ENCODE measurements at regions not wholly inside any gene's neighbourhood (a gene's known extent, or its start where the extent isn't known, plus 50 kb on each side); places are given as distances from the start of the nearest gene placed in this dataset.

DNA sequence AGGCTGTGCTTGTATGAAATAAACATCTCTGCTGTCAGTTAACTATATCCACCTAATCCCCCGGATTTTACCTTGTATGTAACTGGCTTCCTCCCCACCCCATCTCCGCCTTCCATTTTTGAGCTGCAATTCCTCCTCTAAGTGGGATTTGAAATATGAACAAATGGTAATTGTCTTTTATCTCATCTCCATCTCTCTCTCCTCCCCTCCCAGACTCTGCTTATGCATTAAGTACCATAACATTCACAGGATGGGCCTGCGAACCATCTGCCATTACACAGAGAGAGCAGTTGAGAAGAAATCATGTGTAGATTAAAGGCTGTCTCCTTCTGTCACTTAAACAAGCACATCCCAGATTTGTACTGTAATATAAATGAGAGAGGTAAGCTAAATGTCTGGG lies 1169.9 kb downstream of the TYW1 start:
- ATAC-seq: no peak
- H3K36me3 ChIP-seq: no peaks in the 10 kb centered on the region
- intact Hi-C loops (cut with DNase I): no loop called here

DNA sequence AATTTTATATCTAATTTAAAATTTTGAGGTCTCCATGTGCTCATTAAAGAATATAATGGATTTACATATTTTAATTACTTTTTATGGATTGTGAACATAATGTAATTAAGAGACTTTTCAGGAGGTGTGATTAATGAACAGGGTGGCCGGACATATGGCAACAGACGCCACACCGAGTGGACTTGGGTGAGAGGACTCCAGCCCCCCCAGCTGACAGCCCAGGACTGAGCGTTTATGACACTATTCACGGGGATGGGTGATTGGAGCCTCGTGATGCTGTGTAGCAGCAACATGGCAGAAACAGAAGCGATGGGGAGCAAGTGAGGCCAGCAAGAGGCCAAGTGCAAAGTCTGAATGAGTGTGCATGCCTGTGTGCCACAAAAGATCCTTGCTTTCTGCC lies 1176.9 kb downstream of the TYW1 start:
- Histone ChIP-seq H3K27me3 (no peaks in the 10 kb centered on the region), H3K9me3 (no peaks in the 10 kb centered on the region), H3K4me3 (no peak overlapping the region), H3K27ac (no peak overlapping the region), H3K4me1 (no peaks in the 10 kb centered on the region), H3K36me3 (no peaks in the 10 kb centered on the region)
- no peak for TF ChIP-seq CTCF (IDR thresholded peaks at IDR 0.05)
- DNase-seq (no peak), ATAC-seq (no peak)
- intact Hi-C loops (cut with DNase I): no loop called here

More for the DNA sequence above, 1169.9 kb downstream of the TYW1 start:
- Histone ChIP-seq H3K27me3 (no peaks in the 10 kb centered on the region), H3K9me3 (peaks cover 0 to 1% of the 10 kb centered on the region in 2 donors), H3K27ac (no peak overlapping the region), H3K4me3 (no peak overlapping the region), H3K4me1 (no peaks in the 10 kb centered on the region)
- TF ChIP-seq CTCF (IDR thresholded peaks at IDR 0.05): no peak
- DNase-seq: no peak

DNA sequence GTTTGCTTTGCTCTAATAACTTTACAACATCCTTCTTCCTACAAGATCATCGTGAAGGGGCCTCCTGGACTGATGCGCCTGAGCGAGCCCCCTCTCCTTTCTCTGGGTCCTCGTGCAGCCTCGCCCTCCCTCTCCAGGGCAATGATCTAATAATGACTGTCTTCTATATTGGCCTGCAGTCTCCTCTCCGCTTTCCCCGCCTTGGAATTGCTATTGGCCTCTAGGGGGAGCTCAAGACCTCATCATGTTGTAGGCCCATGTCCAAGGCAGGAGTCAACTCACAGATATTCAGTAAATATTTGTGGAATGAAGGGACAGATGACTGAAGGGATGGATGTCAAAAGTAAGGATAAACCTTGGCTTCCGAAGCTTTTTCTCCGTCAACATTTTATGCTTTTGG lies 1180.3 kb downstream of the TYW1 start:
- Histone ChIP-seq H3K9me3 (no peaks in the 10 kb centered on the region), H3K36me3 (no peaks in the 10 kb centered on the region), H3K4me3 (no peak overlapping the region), H3K27me3 (no peaks in the 10 kb centered on the region), H3K4me1 (no peaks in the 10 kb centered on the region), H3K27ac (no peak overlapping the region)
- intact Hi-C loops (cut with DNase I): no loop called here
- peak; percentile 53 to 60 for TF ChIP-seq CTCF (IDR thresholded peaks at IDR 0.05)
- ATAC-seq (peak; percentile 86), DNase-seq (peak in 3 of 4 donors; percentile 36 to 66 (median 37))

DNA sequence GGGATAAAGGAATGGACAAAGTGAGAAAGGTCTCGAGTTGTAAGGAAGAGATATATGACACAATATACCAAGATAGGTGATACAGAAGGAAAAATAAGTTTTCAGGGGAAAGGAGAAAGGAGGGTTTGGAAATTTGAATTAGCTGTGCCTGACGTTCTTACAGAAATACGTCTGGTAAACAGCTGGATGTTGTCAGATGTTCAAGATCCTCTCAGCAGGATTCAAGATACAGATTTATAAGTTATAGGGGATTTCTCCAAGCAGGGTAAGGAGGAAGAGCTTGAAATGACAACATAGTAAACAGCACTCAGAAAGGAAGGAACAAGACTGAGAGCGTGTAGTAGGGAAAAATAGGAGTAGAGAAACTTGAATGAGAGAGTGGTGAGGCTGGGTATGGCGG lies 1184.1 kb downstream of the TYW1 start:
- Histone ChIP-seq H3K9me3 (no peaks in the 10 kb centered on the region), H3K4me1 (no peaks in the 10 kb centered on the region), H3K4me3 (no peak overlapping the region), H3K27ac (no peak overlapping the region), H3K27me3 (no peaks in the 10 kb centered on the region), H3K36me3 (no peaks in the 10 kb centered on the region)
- DNase-seq (peak in 1 of 4 donors; percentile 19), ATAC-seq (no peak)
- TF ChIP-seq CTCF (IDR thresholded peaks at IDR 0.05): no peak
- intact Hi-C loops (cut with DNase I): no loop called here

DNA sequence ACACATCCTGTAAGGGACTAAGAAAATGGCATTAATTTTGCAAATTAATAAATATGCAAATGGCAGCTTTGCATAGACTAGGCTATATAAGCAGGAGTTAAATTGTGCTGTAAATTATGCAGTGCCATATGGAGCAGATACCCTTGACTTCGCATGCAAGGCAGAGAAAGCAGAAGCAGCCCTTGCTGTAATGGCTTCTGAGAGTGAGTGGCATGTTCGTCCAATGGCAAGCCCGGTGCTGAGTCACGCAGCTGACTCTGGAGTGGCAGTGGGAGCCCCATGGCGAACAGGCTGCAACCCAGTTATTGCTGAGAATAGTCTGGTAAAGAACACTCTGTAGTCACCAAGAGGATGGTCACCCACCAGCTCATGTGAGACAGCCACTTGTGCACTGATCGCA lies 1186.5 kb downstream of the TYW1 start:
- TF ChIP-seq CTCF (IDR thresholded peaks at IDR 0.05): no peak
- ATAC-seq (no peak), DNase-seq (no peak)
- Histone ChIP-seq H3K27me3 (no peaks in the 10 kb centered on the region), H3K9me3 (no peaks in the 10 kb centered on the region), H3K27ac (no peak overlapping the region), H3K4me3 (no peak overlapping the region), H3K4me1 (no peaks in the 10 kb centered on the region), H3K36me3 (no peaks in the 10 kb centered on the region)
- intact Hi-C loops (cut with DNase I): no loop called here
